Peyer's patch (tissue), 4 donors: ENCODE measurements at regions not wholly inside any gene's neighbourhood (a gene's known extent, or its start where the extent isn't known, plus 50 kb on each side); places are given as distances from the start of the nearest gene placed in this dataset.

Experiments used
- POLR2A ChIP-seq, 2 donors: fragments of 450-650 bp; IDR thresholded peaks; one replicate each; pipeline ENCODE4 v1.5.1; 2017; ENCODE audit warnings: antibody characterized with exemption in 2 of 2, mild to moderate bottlenecking in 2 of 2, moderate library complexity in 2 of 2
- TF ChIP-seq, protein P1 (sequence below), 6 experiments: fragments of 450-650 bp in 4 of 6; fragments of 200-600 bp in 2 of 6; sonication (generic) in 1 of 6; IDR thresholded peaks; one replicate each; pipeline ENCODE4 v1.5.1; 2017 to 2019; ENCODE audit warnings: antibody characterized with exemption in 6 of 6, mild to moderate bottlenecking in 3 of 6, moderate library complexity in 1 of 6

DNA sequence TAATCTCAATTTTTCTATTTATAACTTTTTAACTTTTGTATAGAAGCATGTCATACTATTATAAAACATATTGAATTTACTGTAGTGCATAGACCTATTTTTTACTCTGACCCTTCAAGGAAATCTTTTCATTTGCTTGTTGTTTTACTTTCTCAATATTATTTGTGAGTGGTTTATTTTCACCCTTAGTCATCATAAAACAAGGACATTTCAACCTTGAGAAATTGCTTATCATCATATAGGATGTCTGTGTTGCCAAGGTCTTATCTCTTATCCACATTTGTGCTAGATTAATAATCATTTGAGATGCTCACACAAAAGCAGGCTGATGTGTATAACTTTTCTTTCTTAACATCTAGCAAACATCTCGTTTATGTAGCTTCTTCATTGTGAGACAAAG, 408.6 kb upstream of the PABPC4L start:
- TF ChIP-seq, protein P1, sequence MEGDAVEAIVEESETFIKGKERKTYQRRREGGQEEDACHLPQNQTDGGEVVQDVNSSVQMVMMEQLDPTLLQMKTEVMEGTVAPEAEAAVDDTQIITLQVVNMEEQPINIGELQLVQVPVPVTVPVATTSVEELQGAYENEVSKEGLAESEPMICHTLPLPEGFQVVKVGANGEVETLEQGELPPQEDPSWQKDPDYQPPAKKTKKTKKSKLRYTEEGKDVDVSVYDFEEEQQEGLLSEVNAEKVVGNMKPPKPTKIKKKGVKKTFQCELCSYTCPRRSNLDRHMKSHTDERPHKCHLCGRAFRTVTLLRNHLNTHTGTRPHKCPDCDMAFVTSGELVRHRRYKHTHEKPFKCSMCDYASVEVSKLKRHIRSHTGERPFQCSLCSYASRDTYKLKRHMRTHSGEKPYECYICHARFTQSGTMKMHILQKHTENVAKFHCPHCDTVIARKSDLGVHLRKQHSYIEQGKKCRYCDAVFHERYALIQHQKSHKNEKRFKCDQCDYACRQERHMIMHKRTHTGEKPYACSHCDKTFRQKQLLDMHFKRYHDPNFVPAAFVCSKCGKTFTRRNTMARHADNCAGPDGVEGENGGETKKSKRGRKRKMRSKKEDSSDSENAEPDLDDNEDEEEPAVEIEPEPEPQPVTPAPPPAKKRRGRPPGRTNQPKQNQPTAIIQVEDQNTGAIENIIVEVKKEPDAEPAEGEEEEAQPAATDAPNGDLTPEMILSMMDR (IDR thresholded peaks at IDR 0.05), result no peak
- TF ChIP-seq POLR2A (IDR thresholded peaks at IDR 0.05), result no peak
